AML-193 (cell line): ENCODE measurements at regions not wholly inside any gene's neighbourhood (a gene's known extent, or its start where the extent isn't known, plus 50 kb on each side); places are given as distances from the start of the nearest gene placed in this dataset.

ENCODE experiments used
- DNase-seq, 2 experiments: peaks; one replicate each; lab custom pipeline; 2025; lab: John Stamatoyannopoulos, UW

DNA sequence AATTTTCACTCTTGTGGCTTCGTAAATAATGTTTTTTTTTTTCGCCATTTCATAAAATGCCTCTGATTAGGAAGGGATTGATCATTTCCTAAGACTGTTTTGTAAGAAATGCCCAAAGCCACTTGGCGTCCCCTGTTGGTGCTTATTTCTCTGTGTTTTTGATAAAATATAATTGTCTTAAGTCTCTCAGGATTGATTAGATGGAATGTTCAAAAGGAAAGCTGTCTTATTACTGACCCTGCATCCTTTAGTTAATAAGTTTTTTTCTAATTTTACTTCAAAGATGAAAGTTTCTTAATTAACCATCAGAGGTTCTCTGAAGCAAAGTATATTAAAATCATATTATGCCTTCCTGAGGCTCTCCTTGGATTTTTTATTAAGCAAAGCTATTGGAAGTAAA, 624.3 kb upstream of the TENM4 start:
- DNase-seq, result no peak

GRCh38 chr11:80061056-80061455, 620.2 kb upstream of the TENM4 start:
- DNase-seq, result no peak

GRCh38 chr11:80054582-80055165, 613.8 kb upstream of the TENM4 start:
- no peak for DNase-seq

GRCh38 chr11:80048513-80048912, 607.7 kb upstream of the TENM4 start:
- DNase-seq, result no peak

DNA sequence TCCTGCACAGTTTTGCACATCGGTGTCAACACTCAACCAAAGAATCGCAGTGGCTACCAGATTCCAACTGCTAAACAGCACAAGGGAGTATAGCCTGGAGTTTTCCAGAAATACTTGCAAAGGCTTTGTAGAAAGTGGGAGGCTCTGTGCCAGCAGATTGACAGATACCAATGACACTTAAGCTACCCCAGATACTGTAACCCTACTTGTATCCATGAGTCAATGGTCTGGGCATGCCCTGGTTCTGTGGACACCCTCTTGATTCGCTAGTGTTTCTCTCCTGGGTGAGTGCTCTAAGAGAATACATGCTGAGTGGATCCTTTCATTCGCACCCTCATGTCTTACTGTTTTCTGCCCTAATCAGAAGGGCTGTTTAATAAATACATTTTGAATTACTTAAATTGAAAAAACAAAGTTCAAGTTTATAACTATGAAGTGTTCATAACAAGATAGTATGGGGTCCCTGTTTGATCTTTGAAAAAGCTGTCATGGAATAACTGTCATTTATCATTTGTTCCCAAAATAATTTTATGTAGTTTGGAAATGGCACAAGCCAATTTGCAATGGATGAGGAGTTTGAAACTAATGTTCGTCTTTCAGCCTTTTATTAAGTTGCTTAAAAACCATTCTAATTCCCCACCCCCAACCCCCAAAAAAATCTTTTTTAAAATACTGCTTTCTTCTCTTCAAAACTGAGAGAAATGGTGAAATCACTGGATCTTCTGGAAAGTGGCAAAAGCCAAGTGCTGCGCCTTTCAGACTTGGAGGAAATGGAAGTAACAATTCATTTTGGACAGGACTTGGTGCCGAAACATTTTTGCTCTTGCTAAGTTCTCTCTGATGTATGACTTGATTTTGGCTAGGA, 600.5 kb upstream of the TENM4 start:
- DNase-seq, result no peak

- no peak for DNase-seq
These were observed 594.0 kb upstream of the TENM4 start for GRCh38 chr11:80034801-80035200.

GRCh38 chr11:80031014-80031600, 590.3 kb upstream of the TENM4 start:
- no peak for DNase-seq

GRCh38 chr11:80028998-80029397, 588.2 kb upstream of the TENM4 start:
- DNase-seq, result no peak

GRCh38 chr11:80024119-80024518, 583.3 kb upstream of the TENM4 start:
- DNase-seq, result no peak

DNA sequence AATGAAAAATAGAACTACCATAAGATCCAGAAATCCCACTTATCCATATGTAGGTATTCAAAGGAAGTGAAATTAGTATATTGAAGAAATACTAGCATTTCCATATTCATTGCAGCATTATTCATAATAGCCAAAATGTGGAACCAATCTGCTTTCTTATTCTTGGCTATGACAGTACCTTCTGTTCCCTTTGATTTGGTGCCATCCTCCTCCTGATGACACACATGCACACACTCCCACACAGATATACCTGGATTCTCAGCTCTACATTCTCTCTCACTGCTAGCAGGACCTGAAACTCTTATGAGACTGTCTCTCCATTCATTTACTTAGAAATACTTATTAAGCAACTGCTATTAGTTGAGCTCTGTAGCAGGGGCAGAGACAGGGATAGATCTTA, 582.6 kb upstream of the TENM4 start:
- DNase-seq, result no peak

- DNase-seq, result no peak
These were observed 569.7 kb upstream of the TENM4 start for GRCh38 chr11:80010536-80010935.

DNA sequence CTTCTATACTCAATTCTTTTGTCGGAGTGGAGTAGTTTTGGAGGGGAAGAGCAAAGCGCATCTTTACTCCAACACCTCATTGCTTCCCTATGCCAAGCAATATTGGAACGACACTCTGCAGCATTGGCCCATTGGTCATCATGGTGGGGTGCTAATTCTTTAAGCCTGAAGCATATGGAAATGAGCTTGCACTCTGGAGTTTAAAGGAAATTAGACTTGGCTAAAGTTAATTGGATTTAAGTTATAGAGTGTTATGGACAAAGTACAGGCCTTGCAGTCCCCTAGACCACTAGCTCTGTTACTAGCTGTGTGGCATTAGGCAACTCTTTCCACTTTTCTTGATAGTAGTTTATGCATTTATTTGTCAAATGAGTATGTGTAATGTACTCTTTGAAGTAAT, 568.3 kb upstream of the TENM4 start:
- DNase-seq, result no peak

- DNase-seq, result no peak
These were observed 566.8 kb upstream of the TENM4 start for GRCh38 chr11:80007616-80008015.

- no peak for DNase-seq
These were observed 549.3 kb upstream of the TENM4 start for GRCh38 chr11:79990141-79990540.

- no peak for DNase-seq
These were observed 541.4 kb upstream of the TENM4 start for GRCh38 chr11:79982185-79982584.

- no peak for DNase-seq
These were observed 540.1 kb upstream of the TENM4 start for GRCh38 chr11:79980916-79981315.

- DNase-seq, result no peak
These were observed 533.1 kb upstream of the TENM4 start for GRCh38 chr11:79973721-79974617.

DNA sequence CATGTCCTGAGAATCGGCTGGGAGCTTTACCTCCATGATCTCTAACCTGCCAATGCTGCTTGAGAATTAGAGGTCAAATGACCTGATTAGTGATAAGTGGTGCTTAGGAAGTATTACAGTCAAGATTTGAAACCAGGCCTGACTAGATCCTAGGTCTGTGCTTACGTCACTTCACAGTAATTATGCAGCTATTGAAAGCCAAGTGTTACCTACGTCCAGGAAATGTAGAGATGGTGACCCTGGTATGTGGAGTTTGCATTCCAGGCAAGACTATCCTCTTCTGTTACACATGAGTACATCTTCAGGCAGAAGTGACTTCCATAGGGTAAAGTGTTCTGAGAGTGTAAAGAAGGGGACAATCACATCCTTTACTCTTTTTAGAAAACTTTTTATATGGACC, 530.4 kb upstream of the TENM4 start:
- no peak for DNase-seq

DNA sequence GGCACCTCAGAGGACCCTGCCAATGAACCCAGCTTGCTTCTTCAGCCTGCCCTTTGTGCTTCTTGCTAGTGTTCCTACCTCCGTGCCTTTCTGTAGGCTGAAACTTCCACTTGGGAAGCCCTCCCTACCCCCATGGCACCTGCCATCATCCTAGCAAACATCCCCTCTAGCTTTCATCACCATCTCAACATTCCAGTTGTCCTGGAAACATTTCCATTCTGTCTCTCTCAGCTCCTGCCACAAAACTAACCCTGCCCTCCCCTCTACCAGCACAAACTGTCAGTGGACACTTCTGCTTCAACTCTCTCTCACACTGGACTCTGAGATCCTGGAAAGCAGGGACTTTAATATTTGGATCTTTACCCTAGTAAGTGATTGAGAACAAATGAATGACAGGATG, 525.8 kb upstream of the TENM4 start:
- no peak for DNase-seq

GRCh38 chr11:79963856-79964645, 523.2 kb upstream of the TENM4 start:
- no peak for DNase-seq

DNA sequence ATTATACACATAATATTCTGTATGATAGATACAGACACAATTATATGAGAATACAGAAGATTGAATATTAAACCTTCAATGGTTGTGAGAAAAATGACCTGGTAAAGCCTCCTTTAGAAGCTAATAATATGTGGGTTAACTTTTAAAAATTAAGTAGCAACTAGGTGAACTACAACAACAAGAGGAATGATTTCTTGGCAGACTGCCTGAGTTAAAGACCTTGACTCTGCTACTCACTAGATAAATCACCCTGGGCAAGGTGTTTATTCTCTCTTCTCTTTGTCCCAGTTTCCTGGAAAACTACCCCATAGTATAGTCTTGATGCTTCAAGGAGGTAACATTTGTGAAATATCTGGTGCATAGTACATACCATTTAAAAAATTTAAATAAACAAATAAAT, 519.6 kb upstream of the TENM4 start:
- no peak for DNase-seq

DNA sequence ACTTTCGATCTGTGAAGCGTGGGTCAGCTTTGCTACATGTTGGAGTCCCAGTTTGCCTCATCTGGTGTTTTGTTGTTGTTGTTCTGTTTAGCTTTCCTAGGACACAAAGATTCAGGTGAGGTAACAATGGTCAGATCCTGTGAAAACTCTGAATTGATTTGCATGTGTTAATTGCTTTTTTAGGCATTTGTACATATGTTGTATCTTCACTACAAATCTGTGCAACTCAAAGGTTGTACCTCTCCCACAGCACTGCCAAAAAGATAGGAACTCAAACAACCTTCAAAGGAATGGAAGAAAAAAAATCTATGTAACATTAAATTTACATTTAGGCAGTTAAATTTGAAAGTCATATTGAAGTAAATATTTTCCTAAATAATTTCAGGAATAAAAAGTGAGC, 518.5 kb upstream of the TENM4 start:
- DNase-seq, result no peak
